Mucosa of descending colon (tissue), 3 donors: ENCODE measurements at regions not wholly inside any gene's neighbourhood (a gene's known extent, or its start where the extent isn't known, plus 50 kb on each side); places are given as distances from the start of the nearest gene placed in this dataset.

Experiments used
- ATAC-seq: fragments of 200-7000 bp; cut with Tn5 transposase; one replicate; pipeline ENCODE4 v1.9.1; 2020; ENCODE audit warnings: mild to moderate bottlenecking, moderate library complexity
- DNase-seq, 3 donors: peaks; one replicate each; pipeline ENCODE4 v3.0.0-alpha.2; 2020
- H3K36me3 ChIP-seq: fragments of 200-600 bp; one replicate; pipeline ENCODE4 v1.8.0; 2021; ENCODE audit warnings: low read depth, mild to moderate bottlenecking
- H3K4me1 ChIP-seq: fragments of 200-600 bp; one replicate; pipeline ENCODE4 v1.8.0; 2021; ENCODE audit warnings: low read depth, mild to moderate bottlenecking
- H3K4me3 ChIP-seq: fragments of 200-600 bp; one replicate; pipeline ENCODE4 v1.8.0; 2021; ENCODE audit warnings: mild to moderate bottlenecking
- H3K9me3 ChIP-seq: fragments of 200-600 bp; one replicate; pipeline ENCODE4 v1.8.0; 2021; ENCODE audit warnings: mild to moderate bottlenecking
- CTCF ChIP-seq: fragments of 200-600 bp; IDR thresholded peaks from one replicate; pipeline ENCODE4 v1.8.0; 2022; ENCODE audit warnings: antibody characterized with exemption, mild to moderate bottlenecking
- intact Hi-C, 2 donors: fragments of 100-400 bp; cut with DNase I in 1 of 2; cut with micrococcal nuclease in 1 of 2; formaldehyde crosslinking; loops; one replicate each; pipeline versions ENCODE4 v1.11.0 to v1.11.1; 2022; cut with DNase I, micrococcal nuclease
- donor health status: DM: no; HTN: no; CAD: no; lungs with moderate emphysema.
- donor health status: DM: no; HTN: no; CAD: no.
- donor health status: DM: no; HTN: yes; CAD: no.

DNA sequence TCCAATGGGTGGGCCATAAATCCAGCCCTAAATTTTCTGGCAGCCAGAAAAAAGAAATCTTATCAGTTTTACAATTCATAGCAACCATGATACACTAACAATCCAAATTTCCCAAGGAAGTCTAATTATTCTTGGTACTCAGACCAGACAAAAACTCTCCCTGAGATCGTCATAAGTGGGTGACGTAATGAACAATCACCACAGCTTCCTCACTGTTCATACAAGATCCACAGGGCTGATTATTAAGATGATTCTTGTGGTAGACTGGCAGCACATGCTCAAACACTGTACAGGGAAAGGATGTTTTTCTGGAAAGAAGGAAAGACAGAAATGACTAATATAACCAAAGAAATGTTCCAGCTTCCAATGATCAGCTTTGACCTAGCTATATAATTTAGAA is 178.3 kb upstream of the CRIM1 start:
- no peaks in the 10 kb centered on the region for H3K9me3 ChIP-seq
- no peak for ATAC-seq
- TF ChIP-seq CTCF, result no peak
- intact Hi-C loops, result no loop called here
- H3K4me3 ChIP-seq, result no peak overlapping the region
- H3K36me3 ChIP-seq, result no peaks in the 10 kb centered on the region
- H3K4me1 ChIP-seq, result no peaks in the 10 kb centered on the region
- DNase-seq, result no peak

- H3K4me1 ChIP-seq, result no peaks in the 10 kb centered on the region
- no peak for TF ChIP-seq CTCF
- no peak overlapping the region for H3K4me3 ChIP-seq
- intact Hi-C loops, result no loop called here
- no peaks in the 10 kb centered on the region for H3K9me3 ChIP-seq
- H3K36me3 ChIP-seq, result no peaks in the 10 kb centered on the region
- DNase-seq (no peak), ATAC-seq (no peak)
These were observed 180.7 kb upstream of the CRIM1 start for GRCh38 chr2:36174920-36175319.

DNA sequence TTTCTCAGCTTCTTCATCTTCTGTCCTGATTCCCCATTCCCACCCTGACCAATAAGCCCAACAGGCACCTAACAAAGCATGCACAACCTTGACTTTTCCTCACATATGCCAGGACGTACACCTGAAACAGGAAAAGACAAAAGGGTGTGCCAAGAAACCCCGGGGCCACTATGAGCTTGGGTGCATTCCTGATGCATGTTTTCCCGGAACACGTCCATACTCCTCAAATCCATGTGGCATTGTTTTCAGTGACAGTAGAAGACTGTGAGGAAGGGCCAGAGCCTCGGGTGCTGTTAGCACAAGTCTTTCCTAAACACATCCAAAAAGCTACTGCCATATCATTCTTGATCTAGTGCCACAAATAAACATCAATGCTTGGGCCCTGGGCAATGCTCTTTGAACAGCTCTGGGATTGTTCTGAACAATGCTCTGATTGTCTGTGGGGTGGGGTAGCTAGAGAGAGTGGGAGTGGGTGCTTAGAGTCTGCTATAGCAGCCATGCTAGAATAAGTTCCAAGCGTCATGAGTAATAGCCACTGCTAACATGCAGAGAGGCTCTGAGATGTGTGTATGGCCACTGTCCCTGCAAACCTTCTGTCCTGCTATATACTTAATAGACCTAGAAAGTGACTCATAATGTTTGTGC is 181.7 kb upstream of the CRIM1 start:
- Histone ChIP-seq H3K9me3 (no peaks in the 10 kb centered on the region), H3K4me3 (no peak overlapping the region), H3K4me1 (no peaks in the 10 kb centered on the region), H3K36me3 (no peaks in the 10 kb centered on the region)
- no peak for TF ChIP-seq CTCF
- intact Hi-C loops, result no loop called here
- no peak for ATAC-seq
- no peak for DNase-seq

- intact Hi-C loops, result no loop called here
- H3K36me3 ChIP-seq, result no peaks in the 10 kb centered on the region
- no peaks in the 10 kb centered on the region for H3K9me3 ChIP-seq
- ATAC-seq (no peak), DNase-seq (no peak)
- TF ChIP-seq CTCF, result no peak
- no peak overlapping the region for H3K4me3 ChIP-seq
- no peaks in the 10 kb centered on the region for H3K4me1 ChIP-seq
These were observed 182.8 kb upstream of the CRIM1 start for GRCh38 chr2:36172824-36173223.

DNA sequence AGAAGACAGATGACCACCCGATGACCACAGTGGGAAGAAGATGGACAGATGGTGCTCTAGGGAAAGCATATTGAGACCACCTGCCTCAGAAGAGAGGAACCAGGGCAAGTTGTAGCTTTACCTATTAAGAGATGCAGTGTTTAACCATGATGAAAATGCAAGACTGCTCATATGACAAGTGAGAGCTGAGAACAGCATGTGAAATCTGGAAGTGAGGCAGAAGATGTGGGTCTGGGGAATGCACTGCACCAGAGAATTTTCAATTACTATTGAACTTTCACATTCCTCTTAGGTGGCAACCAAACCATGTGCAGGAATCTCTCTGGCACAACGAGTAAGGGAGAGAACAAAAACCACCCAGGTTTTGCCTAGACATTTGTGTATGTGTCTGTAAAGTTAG is 184.8 kb upstream of the CRIM1 start:
- intact Hi-C loops, result no loop called here
- no peaks in the 10 kb centered on the region for H3K4me1 ChIP-seq
- H3K9me3 ChIP-seq, result no peaks in the 10 kb centered on the region
- TF ChIP-seq CTCF, result no peak
- no peak for DNase-seq
- no peaks in the 10 kb centered on the region for H3K36me3 ChIP-seq
- no peak overlapping the region for H3K4me3 ChIP-seq
- ATAC-seq, result no peak

DNA sequence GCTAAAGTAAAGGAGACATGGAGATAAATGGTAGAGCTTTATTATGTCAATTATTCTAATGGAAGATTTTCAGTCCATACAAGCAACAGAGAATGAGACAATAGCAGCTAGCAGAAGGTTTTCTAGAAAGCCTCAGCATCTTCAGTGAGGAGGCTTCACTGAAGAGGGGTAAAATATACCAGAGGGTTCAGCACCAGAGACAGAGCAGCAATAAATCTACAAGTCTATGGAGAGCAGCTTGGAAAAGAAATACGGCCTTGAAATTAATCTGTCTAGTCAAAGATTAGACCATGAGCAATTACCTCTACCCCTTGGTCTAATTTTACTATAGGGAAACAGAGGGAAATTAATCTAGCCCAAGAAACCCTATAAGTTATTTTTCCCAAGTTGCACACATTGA is 185.7 kb upstream of the CRIM1 start:
- no peak for ATAC-seq
- H3K4me3 ChIP-seq, result no peak overlapping the region
- H3K9me3 ChIP-seq, result no peaks in the 10 kb centered on the region
- intact Hi-C loops, result no loop called here
- no peak for TF ChIP-seq CTCF
- H3K36me3 ChIP-seq, result no peaks in the 10 kb centered on the region
- H3K4me1 ChIP-seq, result no peaks in the 10 kb centered on the region
- no peak for DNase-seq
